Hematopoietic multipotent progenitor cell treated with erythropoietin and hydrocortisone succinate and interleukin-3 and kit ligand, for 6 days (in vitro differentiated cells): ENCODE measurements at regions not wholly inside any gene's neighbourhood (a gene's known extent, or its start where the extent isn't known, plus 50 kb on each side); places are given as distances from the start of the nearest gene placed in this dataset.

Source experiments
- DNase-seq: peaks from one replicate; pipeline ENCODE4 v3.0.0-alpha.2; 2015

DNA sequence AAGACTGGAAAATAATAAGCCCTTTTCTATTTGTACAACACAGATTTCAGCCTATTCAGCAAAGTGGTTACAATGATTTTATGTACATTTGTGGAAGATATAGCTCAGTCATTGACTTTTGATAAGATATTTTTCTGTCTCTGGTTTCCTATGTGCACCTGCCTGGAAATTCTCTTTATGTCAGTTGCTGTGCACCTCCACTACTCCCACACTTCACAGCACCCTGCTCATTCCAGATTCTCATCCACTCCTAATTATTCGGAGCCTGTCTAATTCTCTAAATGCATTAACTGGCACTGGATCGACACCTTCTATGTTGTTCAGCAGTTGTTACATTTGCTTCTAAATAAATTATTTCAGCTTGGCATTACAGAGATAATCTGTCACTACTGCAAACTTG is 275.1 kb upstream of the RND3 start:
- no peak for DNase-seq

- no peak for DNase-seq
Measured at GRCh38 chr2:150759531-150759930, 272.1 kb upstream of the RND3 start.

DNA sequence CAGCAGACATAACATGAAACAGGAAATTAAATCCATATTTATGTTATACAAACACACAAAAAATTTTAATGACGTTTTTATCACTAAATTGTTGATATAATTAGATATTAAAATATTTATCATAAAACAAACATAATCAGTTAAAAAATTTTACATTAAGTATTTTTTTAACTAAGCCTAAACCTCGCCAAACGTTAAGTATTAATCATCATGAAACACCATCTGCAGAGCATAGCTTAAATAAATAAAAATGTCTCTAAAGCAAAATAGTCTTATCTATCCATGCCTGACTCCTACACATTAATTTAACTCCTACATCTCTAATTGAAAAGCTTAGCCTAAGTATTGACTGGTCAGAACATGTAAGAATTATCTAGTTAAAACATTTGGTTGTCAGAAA is 271.6 kb upstream of the RND3 start:
- no peak for DNase-seq

DNA sequence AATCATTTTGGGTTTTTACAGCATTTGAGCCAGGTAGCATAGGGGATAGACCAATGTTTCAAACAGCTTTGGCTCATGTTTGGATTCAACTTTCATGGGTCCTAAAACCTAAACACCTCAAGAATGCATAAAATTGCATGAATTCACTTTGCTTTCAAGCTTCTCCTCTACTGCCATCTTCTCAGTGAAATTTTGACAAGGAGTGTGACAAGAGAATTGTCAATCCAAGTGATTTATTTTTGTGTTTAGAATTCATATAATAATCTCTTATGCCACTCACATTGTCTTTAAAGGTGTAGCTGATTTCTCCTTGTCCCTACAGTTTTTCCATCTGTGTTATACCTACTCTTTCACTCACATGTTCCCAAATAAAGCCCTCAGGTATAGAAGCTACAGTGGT is 264.8 kb upstream of the RND3 start:
- no peak for DNase-seq

- DNase-seq = no peak
Measured at GRCh38 chr2:150750720-150751119, 263.3 kb upstream of the RND3 start.

GRCh38 chr2:150742094-150742493 is 254.6 kb upstream of the RND3 start:
- DNase-seq = no peak

- DNase-seq = no peak
Measured at GRCh38 chr2:150735894-150736498, 248.5 kb upstream of the RND3 start.

DNA sequence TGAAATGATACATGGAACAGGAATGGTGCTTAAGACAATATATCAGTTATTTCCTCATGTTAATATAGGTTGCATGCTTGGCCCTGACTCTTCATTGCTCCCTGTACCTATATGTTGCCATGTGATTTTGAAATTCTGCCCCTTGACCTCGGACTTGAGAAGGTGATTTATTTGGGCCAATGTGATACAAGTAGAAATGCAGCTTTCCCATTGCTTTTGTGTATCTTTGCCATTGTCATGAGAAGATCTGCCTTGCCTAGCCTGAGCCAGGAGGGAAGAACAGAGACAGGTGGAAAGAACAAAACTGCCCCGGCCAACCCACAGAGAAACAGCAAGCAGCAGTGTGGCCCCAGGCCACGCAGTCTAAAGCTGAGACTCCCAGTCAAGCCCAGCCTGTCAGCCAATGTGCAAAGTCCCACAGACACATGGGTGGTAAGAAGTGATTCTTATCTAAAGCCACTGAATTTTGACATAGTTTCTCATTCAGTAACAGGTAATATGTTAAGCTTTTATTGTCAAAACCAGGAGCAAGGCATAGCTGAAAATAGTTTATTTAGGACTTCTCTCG is 245.7 kb upstream of the RND3 start:
- DNase-seq = no peak

- no peak for DNase-seq
Measured at GRCh38 chr2:150732491-150732890, 245.0 kb upstream of the RND3 start.

DNA sequence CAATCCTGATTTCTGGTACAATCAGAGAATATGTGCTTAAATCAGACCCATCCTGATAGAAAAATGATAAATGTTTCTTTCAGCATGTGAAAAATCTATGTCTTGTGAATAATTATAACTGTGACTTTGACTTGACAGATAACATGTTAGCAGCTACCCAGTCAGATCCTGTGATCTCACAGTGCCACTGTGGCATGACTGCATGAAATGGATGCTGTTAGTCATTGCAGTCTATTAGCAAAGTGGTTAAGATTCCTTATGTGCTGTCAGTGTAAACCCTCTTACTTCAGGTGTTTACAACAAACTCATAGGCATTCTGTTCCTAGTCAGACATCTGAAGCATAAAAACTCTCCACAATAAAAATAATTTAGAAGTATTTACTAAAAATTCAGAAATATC is 244.6 kb upstream of the RND3 start:
- DNase-seq = no peak

DNA sequence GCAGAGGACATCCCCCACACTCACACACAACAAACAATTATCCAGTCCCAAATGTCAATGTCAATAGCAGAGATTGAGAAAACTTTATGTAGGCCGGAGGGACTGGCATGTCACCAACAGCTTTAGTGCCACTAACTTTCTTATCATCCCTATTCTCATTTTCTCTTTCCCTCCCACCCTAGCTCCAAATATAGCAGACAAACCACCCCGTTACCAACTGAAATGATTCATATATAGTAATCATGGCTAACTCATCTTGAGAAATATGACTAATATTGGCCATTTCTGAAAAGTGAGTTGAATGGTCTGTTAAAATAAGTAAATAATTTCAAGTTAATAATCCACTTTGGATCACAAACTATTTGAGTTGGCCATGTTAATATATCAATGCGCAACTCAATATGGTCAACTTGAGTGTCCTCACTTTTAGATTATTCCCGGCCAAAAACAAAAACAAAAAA is 242.1 kb upstream of the RND3 start:
- no peak for DNase-seq

DNA sequence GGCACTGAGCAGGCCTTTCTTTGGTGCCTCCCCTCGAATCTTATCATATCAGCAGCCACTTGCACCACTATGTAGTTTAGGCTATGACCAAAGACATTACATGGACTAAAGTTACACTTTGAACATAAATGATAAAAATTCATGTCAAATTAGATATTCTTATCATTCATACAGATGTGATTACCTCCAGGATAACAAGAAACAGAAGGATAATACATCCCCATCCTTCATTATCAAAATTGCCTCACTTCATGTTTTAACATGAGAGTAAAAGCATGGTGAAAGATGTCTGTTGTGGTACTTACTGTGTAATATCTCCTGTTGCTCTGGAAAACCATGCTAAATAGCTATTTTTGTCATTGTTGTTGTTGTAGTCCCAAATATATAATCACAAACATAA is 230.8 kb upstream of the RND3 start:
- no peak for DNase-seq

DNA sequence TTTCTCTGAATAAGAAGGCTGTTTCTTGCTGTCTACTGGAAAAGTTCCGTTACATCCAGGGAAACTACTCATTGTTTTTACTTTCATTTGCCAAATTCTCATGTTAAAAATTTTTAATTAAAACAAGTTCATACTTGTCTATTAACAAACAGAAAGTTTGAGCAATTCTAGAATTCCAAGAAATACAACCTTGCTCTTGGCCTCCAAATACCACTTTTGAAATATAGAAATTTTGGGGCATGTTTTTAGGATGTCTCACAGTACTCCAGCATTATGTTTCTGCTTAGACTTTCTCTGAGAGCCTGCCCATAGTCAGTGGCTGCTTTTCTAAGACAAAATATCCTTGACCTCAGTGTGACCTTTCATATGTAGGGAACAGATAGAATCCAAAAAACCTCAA is 228.7 kb upstream of the RND3 start:
- no peak for DNase-seq

DNA sequence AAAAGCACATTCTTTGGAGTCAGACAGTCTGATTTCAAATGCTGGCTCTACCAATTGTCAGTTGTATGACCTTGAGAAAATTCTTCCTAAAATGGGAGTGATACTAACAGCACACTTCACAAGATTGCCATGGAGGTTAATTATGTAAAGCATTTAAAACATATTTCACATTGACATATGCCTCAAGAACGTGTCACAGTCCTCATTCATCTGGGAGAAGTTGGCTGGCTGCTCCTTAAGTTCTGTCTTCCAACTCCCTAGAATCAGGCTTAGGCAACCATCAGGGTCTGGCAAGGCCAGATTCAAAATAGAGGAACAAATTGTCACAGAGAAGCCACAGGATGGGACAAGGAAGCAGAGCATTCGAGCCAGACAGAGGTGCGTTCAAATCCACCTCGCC is 228.0 kb upstream of the RND3 start:
- DNase-seq = no peak

- no peak for DNase-seq
Measured at GRCh38 chr2:150710916-150711315, 223.4 kb upstream of the RND3 start.

DNA sequence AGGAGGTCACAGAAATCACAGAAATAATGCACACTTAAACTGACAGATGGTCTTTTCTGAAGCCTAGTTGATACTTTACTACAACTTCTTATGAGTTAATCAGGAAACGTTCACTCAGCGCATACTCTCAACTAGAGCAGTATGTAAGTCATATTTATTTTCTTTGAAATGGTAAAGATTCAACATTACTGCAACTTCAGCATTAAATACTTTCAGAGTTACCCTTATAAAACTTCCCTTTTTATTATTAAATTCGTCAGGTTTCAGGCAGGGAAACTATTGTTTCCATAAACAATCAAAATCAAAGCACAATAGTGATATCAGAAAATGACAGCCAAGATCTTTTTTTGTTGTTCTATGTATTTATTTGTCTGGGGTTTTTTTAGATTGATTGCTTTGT is 222.6 kb upstream of the RND3 start:
- DNase-seq = no peak

GRCh38 chr2:150706561-150706960 is 219.1 kb upstream of the RND3 start:
- no peak for DNase-seq

DNA sequence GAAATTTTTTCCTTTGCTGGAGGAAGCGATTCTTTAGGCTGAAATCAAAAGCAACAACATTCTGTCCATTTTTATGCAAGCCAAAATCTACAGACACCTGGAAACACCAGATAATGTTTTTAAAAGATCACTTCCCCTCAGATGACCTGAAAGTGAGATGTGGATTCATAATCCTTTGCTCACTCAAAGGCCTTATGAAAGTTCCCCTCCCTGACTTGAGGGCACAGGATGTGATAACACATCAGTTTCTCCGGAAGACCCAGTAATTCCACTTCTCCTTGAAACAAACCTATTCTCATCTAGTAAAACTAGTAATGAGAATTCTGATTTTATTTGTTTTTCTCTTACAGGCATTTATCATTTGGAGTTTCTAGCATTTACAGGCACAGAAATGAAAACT is 218.3 kb upstream of the RND3 start:
- DNase-seq = no peak

DNA sequence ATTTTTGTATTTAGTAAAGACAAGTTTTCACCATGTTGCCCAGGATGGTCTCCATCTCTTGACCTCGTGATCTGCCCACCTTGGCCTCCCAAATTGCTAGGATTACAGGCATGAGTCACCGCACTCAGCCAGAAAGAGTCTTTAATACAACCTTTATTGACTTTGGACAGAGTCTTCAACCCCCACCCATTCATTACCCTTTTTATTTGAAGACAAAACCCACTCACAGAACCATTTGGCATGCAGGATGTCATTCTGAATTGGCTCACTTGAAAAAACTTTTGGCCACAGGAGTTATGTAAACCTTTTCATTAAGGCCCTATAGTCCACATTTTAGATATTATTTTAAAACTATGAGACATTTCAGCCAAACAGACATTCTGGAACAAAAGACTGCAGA is 217.9 kb upstream of the RND3 start:
- no peak for DNase-seq

DNA sequence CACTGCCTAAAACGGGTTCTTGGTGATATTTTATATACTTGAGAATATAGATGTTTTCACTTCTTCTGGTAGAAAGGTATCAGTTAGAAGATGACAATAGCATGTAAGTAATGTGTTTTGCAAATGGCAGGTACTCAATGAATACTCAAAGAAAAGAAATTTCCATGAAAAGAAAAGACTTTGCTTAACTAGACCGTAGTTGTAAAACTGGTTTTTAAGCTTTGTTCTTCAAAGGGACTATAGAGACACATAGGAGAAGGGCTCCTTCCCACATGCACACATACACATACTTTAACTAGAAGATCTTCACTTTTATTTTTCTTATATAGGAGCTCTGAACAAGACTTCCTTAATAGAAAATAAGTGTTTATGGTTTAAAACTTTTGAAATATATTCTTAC is 215.3 kb upstream of the RND3 start:
- no peak for DNase-seq

GRCh38 chr2:150700666-150701580 is 213.5 kb upstream of the RND3 start:
- DNase-seq = no peak

- DNase-seq = no peak
Measured at GRCh38 chr2:150699218-150699617, 211.8 kb upstream of the RND3 start.

- no peak for DNase-seq
Measured at GRCh38 chr2:150698016-150698661, 210.7 kb upstream of the RND3 start.

GRCh38 chr2:150697596-150697995 is 210.1 kb upstream of the RND3 start:
- DNase-seq = no peak
